AG09319 (cell line): ENCODE measurements at regions not wholly inside any gene's neighbourhood (a gene's known extent, or its start where the extent isn't known, plus 50 kb on each side); places are given as distances from the start of the nearest gene placed in this dataset.

Source experiments
- DNase-seq: peaks from one replicate; pipeline ENCODE4 v3.0.0-alpha.2; 2010; ENCODE audit warnings: low read depth; ENCODE audit errors: extremely low read depth
- TF ChIP-seq, protein P1 (sequence below): IDR thresholded peaks from 2 replicates; pipeline ENCODE4 v1.5.1; 2011; ENCODE audit warnings: low read depth, mild to moderate bottlenecking, inconsistent platforms, low read length, moderate library complexity

DNA sequence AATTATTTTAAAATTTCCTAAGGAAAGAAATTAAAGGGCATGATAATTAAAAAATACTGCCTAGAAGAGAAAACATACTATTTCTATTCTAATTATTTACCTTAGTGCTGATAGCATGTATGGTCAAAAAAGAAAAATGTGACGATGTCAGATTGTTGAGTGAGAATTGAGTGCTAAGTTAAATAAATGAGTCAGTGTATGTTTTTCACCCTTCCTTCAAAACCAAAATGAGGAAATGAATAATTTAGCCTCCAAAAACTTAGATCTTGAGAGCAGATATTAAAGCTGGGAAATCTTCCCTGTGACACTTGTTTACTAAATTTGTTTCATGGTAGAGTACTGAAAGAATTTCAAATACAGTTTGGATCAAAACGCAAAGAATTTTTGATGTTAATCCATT is 58.6 kb upstream of the NYAP2 start:
- TF ChIP-seq, protein P1, sequence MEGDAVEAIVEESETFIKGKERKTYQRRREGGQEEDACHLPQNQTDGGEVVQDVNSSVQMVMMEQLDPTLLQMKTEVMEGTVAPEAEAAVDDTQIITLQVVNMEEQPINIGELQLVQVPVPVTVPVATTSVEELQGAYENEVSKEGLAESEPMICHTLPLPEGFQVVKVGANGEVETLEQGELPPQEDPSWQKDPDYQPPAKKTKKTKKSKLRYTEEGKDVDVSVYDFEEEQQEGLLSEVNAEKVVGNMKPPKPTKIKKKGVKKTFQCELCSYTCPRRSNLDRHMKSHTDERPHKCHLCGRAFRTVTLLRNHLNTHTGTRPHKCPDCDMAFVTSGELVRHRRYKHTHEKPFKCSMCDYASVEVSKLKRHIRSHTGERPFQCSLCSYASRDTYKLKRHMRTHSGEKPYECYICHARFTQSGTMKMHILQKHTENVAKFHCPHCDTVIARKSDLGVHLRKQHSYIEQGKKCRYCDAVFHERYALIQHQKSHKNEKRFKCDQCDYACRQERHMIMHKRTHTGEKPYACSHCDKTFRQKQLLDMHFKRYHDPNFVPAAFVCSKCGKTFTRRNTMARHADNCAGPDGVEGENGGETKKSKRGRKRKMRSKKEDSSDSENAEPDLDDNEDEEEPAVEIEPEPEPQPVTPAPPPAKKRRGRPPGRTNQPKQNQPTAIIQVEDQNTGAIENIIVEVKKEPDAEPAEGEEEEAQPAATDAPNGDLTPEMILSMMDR = no peak
- DNase-seq = no peak

DNA sequence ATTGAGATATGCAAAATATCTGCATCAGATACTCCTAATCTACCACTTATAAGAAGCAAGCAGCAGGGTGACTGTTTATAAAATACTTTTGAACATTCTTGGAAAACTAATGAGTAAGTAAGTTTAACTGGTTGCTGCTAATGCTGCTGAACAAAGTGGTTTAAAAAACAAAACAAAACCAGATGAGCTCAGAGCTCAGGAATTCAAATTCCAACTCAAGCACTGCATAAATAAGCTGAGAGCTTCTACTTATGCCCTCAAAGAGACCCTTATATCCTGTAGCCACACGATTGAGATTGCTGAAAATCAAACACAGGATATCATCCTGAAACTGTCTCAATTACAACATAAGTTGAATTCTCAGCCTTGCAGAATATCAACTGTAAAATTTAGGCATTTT is 62.3 kb upstream of the NYAP2 start:
- DNase-seq = no peak
- TF ChIP-seq, protein P1 = no peak

DNA sequence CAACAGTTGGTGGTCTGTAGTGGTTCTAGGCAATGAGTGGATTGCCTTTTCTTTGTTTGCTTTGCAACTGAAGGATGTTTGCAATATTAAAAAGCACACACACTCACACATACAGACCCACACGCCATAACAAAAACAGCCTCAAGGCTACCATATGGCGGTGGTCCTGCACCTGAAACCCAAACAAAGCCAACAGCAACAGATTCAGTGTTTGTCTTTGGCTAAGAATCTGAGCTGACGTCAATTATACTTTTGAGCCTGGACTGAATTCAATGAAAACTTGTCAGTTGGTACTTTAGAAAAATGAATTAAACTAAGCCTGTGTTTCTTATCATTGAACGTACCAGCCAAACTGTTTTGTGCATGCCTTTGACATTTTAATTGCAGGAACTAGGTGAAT is 65.0 kb upstream of the NYAP2 start:
- DNase-seq = no peak
- TF ChIP-seq, protein P1 = no peak

DNA sequence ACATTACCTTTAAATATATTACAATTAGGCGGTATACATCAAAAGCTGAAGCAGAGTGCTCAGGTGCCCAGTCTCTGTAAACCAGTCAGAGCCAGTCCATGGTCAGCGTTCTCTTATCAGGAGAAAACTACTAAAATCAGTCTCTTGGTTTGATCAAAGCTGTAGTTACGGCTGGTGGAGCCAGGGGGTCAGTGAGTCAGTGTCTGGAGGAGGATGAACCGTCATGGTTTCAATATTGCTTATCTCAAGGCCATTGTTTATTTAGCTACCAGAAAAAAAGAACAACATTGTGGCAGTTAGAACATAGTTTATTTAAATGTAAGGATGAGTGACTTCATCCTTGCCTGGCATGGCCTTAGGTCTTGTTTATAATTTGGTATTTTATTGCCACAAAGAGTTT is 71.3 kb upstream of the NYAP2 start:
- DNase-seq = no peak
- TF ChIP-seq, protein P1 = no peak

DNA sequence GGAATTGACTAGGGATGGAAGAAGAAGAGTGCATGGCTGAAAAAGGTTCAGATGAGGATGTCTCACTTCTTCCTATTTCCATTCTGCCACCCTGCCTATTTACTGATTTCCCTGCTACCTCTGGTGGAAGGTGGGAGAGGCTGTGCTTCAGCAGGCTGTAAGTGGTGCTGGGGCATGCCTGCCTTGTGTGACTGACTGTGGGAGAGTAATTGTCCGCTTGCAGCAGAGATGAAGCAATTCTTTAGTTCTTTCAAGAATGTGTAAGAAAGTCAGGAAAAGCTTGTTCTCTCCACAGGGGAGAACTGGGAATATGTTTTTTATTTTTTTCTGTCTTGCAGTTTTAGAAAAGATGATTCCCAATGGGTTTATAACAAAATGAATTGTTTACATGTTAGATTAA is 72.5 kb upstream of the NYAP2 start:
- TF ChIP-seq, protein P1 = no peak
- no peak for DNase-seq

DNA sequence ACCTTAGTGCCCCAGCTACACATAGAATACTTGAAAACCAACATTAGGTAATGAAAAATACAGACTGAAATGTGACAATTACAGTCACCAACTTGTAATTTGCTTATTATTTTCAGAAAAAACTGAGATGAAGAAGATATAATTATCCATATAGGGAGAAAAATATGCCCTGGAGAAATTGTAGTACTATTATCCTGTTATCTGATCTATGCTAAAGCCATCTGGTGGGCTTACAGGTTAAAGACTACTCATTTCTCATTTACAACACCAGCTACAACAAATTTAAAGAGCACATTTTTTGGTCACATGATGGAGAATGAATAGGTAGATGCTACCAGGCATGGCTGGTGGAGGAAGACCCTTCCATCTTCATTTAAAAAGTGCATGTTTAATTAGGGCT is 79.6 kb upstream of the NYAP2 start:
- TF ChIP-seq, protein P1 = no peak
- DNase-seq = no peak

DNA sequence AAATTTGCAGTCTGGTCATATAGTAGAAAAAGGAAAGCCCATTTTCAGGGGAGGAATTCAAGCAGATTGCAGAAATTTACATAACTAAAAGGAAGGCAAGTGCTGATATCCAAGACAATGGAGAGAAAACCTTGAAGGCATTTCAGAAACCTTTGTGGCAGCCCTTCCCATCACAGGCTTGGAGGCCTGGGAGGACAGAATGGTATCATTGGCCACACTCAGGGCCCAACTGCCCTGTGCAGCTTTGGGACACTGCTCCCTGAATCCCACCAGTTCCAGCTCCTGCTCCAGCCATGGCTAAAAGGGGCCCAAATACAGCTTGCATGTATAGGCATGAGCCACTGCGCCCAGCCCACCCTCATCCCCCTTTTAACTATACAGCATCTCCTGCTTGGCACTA is 81.1 kb upstream of the NYAP2 start:
- DNase-seq = no peak
- TF ChIP-seq, protein P1 = no peak
